HG03139 (cell line): ENCODE measurements at regions not wholly inside any gene's neighbourhood (a gene's known extent, or its start where the extent isn't known, plus 50 kb on each side); places are given as distances from the start of the nearest gene placed in this dataset.

Experiments
- ATAC-seq: cut with Tn5 transposase; IDR thresholded peaks from one replicate; pipeline ENCODE4 v1.9.1; 2021; ENCODE audit not compliant: unreplicated experiment

GRCh38 chr11:97800891-97801290 lies 1219.9 kb upstream of the CNTN5 start:
- ATAC-seq, result no peak

GRCh38 chr11:97814325-97814959 lies 1206.3 kb upstream of the CNTN5 start:
- ATAC-seq, result no peak

GRCh38 chr11:97815667-97816066 lies 1205.1 kb upstream of the CNTN5 start:
- ATAC-seq, result no peak

DNA sequence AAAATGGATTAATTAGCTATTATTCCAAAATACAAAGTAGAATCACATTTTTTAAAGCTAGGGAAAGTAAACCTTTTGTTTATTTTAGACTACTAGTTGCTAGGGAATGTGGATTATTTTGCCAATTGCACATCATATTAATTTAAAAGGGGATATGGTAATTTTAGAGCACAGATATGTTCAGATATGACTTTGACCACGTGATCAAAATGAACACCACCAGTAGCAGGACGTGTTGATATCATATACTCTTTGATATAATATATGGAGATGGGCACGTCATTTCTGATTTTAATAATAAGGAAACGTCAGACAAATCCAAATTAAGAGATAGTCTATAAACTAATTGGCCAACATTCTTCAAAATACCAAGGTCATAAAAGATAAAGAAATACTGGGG lies 1188.3 kb upstream of the CNTN5 start:
- no peak for ATAC-seq

- ATAC-seq, result no peak
Measured at GRCh38 chr11:97833412-97833811, 1187.3 kb upstream of the CNTN5 start.

GRCh38 chr11:97844016-97844415 lies 1176.7 kb upstream of the CNTN5 start:
- ATAC-seq, result no peak

DNA sequence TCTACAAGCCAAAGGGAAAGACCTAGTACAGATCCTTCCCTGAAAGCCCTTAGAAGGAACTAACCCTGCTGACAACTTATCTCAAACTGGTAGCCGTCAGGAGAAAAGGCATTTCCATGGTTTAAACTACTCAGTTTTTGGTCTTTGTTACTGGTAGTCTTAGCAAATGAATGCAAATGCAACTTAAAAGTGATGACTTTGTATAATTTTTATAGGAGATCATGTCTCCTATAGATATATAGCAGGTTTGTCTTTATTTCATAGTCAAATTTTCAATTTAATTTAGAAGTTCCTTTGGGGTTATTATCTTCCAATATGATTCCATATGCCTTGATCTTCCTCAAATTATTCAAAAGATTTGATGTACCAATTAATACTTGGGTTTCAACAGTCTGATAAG lies 1173.0 kb upstream of the CNTN5 start:
- no peak for ATAC-seq

DNA sequence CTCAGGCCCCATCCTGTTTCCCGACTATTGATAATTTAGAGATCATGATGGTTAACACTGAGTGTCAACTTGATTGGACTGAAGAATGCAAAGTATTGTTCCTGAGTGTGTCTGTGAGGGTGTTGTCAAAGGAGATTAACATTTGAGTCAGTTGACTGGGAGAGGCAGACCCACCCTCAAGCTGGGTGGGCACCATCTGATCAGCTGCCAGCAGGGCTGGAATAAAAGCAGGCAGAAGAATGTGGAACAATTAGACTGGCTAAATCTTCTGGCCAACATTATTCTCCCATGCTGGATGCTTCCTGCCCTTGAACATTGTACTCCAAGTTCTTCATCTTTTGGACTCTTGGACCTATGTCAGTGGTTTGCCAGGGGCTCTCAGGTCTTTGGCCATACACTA lies 1170.0 kb upstream of the CNTN5 start:
- ATAC-seq, result no peak

GRCh38 chr11:97854357-97854756 lies 1166.4 kb upstream of the CNTN5 start:
- no peak for ATAC-seq

GRCh38 chr11:97854877-97855276 lies 1165.9 kb upstream of the CNTN5 start:
- ATAC-seq, result no peak

DNA sequence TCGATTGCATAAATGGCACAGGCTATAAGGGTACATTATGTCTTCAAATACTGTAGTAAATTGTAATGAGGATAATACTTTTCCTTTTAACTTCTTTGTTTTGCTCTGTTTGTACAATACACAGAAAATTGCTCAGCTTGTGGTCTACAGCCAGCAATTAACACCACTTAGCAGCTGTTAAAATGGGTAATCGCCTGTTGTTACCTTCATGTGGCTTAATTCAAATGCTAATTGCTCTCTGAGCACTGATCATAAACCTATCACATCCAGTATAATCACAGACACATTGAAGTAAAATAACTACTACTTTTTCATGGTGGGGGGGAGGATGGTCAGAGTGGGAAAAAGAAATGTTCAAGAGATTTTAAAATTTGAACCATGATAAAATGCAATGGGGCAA lies 1164.1 kb upstream of the CNTN5 start:
- ATAC-seq, result no peak

DNA sequence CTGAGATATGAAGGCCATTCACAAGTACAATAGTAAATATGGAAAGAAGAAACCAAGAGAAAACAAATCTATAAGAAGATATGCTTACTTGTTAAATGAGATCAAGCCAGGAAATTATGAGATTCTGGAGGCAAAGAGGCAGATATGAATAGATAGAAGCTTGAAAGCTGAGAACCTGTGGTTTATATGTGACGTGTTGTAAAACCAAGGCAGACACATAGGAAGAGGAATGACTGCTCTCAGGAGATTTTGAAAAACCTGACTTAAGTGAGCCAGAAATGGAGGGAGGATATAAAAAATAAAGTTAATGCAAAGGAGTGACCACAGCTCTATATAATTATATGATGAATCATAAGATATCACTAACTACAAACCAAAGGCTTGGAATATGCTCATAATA lies 1160.5 kb upstream of the CNTN5 start:
- no peak for ATAC-seq

DNA sequence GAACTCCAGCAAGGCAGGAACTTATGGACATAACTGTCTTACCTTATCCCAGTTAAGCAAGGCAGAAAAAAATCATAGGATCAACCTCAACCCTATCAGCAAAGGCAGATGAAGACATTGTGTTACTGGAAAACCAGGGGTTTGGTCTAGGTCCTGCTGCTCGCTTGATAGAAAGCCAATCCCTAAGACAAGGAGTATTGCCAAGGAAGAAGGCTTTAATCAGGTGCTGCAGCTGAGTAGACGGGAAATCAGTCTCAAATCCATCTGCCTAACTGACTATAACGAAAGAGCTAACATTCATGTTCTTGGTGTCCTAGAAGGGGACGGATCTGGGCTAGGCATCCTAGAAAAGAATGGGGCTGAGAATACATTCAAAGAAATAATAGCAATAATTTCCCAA lies 1158.7 kb upstream of the CNTN5 start:
- ATAC-seq, result no peak

GRCh38 chr11:97865424-97866012 lies 1155.2 kb upstream of the CNTN5 start:
- ATAC-seq, result no peak

- no peak for ATAC-seq
Measured at GRCh38 chr11:97871816-97872215, 1148.9 kb upstream of the CNTN5 start.

DNA sequence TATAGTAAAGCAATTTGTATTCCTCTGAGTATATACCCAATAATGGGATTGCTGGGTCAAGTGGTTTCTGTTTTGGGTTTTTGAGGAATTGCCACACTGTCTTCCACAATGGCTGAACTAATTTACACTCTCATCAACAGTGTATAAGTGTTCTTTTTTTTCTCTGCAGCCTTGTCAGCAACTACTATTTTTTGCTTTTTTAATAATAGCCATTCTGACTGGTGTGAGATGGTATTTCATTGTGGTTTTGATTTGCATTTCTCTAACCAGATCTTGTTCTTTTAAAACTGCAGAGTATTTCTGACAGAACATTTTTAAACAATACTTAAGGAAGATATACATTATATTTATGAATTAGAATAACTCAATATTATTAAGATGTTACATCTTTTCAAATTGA lies 1140.5 kb upstream of the CNTN5 start:
- ATAC-seq, result no peak

GRCh38 chr11:97883086-97883485 lies 1137.7 kb upstream of the CNTN5 start:
- ATAC-seq, result no peak

DNA sequence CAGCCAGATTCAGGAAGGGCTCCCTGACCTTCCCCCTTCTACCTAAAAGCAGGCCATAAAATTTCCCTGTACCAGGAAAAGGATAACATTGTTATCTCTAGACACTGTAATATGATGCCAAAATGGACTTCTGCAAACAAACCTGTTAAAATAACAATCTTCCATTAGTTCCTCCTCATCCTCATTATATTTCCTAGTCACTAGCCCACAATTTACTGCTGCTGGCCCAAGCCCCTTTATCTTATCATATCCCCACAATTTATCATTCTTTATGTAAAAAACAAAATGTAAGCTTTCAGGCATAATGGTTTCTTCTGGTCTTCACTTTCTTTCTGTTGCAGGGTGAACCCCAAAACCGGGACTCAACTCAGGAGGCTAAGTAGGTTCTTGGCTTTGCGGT lies 1132.1 kb upstream of the CNTN5 start:
- ATAC-seq, result no peak

GRCh38 chr11:97890466-97890865 lies 1130.3 kb upstream of the CNTN5 start:
- ATAC-seq, result no peak

DNA sequence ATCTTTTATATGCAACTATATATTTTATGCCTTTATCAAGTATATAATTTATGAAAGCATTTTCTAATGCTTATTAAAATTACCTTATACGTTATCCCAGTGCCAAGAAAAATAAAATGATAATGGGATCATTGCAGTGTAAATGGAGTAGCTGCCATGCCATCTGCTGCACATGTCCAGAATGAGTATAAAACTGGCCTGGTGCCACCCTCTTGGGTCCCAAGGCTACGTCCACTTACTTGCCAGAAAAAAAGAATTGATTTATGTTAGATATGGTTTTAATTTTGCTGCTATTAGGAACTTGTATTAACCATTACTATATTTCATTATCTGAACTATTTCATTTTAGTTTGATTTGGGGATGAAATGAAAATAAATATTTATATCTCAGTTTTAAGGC lies 1127.1 kb upstream of the CNTN5 start:
- no peak for ATAC-seq

DNA sequence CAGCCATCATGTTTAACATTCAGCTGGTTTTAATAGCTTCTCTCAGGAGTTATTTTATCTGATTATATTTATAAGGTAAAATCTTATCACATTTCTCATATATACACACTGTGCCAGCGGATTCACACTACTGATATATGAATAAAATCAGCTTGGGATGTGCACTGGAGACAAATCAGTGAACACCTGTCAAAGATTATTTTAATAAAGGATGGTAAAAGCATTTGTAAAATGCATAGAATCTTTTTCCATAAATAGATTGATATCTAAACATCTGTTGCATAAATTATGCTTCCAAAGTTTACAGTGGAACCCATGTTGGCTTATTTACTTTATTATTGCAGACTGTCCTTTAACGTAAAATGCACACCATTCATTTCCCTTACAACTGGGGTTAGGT lies 1125.8 kb upstream of the CNTN5 start:
- ATAC-seq, result no peak

DNA sequence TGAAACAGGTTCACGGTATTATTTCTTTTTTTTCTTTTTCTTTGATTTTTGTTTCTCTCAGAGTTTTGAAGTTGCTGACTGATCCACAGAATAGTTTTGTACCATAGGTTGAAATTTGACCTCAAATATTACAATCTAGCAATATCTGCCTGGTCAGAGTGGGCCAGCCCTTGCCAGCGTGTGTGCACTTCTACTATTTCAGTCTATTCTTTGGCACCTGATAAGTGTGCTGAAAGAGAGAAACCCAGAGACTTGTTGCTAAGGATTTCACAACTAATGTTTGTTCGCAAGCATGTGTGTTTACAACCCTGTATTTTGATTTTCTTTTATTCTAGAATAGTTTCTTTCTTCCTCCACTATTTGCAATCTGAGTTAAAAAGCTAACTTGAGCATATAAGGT lies 1125.2 kb upstream of the CNTN5 start:
- ATAC-seq, result no peak

- ATAC-seq, result no peak
Measured at GRCh38 chr11:97902828-97903227, 1117.9 kb upstream of the CNTN5 start.
